HepG2 (cell line): ENCODE measurements at regions not wholly inside any gene's neighbourhood (a gene's known extent, or its start where the extent isn't known, plus 50 kb on each side); places are given as distances from the start of the nearest gene placed in this dataset.

Experiments used
- ATAC-seq: fragments of 200-7000 bp; cut with Tn5 transposase; 3 replicates; pipeline ENCODE4 v1.9.1; 2020; ENCODE audit warnings: mild to moderate bottlenecking, moderate library complexity
- BruUV-seq: library from RNA; stranded (reverse); fragments of 400-500 nt; replicated peaks from 2 replicates; lab custom pipeline; 2021; lab: Mats Ljungman, UMichigan
- CTCF ChIA-PET: fragments of 300-600 bp; formaldehyde crosslinking; extraction: SDS; loops from one replicate; lab custom pipeline; 2021; ENCODE audit warnings: low total read pairs, inconsistent platforms, low intra/inter-chr PET ratio; lab: Yijun Ruan, JAX
- POLR2A ChIA-PET: fragments of 350-600 bp; sonication (Branson Sonifier 250); formaldehyde crosslinking; loops from one replicate; lab custom pipeline; 2020; ENCODE audit warnings: antibody characterized with exemption, inconsistent platforms; lab: Yijun Ruan, JAX
- DNase-seq: peaks from one replicate; pipeline ENCODE4 v3.0.0-alpha.2; 2015; ENCODE audit warnings: low spot score
- FAIRE-seq: peaks from 3 replicates; lab custom pipeline; 2011; peaks lifted over from hg19 to GRCh38; lab: Jason Lieb, UNC
- H2AFZ ChIP-seq: one replicate; pipeline ENCODE4 v1.6.1; 2011; ENCODE audit warnings: low read length, inconsistent platforms
- H3K27ac ChIP-seq: fragments of 300-600 bp; 3 replicates; pipeline ENCODE4 v1.8.0; 2011; ENCODE audit warnings: mixed run types, mild to moderate bottlenecking, mixed read lengths, low read length, inconsistent platforms; ENCODE audit not compliant: insufficient read depth; ENCODE audit errors: extremely low read length
- H3K27me3 ChIP-seq, 2 experiments: fragments of 200-600 bp in 1 of 2; 2 replicates in 1 of 2; 3 replicates in 1 of 2; pipeline versions ENCODE4 v1.6.0 to v1.8.0; 2011; ENCODE audit warnings: low read length in 2 of 2, mild to moderate bottlenecking in 2 of 2, moderate library complexity in 2 of 2, inconsistent platforms in 1 of 2; ENCODE audit not compliant: insufficient read depth in 2 of 2, control insufficient read depth in 1 of 2
- H3K36me3 ChIP-seq, 2 experiments: fragments of 200-600 bp in 1 of 2; replicated peaks in 1 of 2; 2 replicates in 1 of 2; 3 replicates in 1 of 2; pipeline versions ENCODE4 v1.5.1 to v1.8.0; 2011; ENCODE audit warnings: low read length in 2 of 2, inconsistent platforms in 1 of 2; ENCODE audit not compliant: insufficient read depth in 2 of 2, control insufficient read depth in 1 of 2
- H3K4me1 ChIP-seq: 2 replicates; pipeline ENCODE4 v1.5.1; 2012; ENCODE audit warnings: low read length, inconsistent platforms; ENCODE audit not compliant: insufficient read depth
- H3K4me2 ChIP-seq: 2 replicates; pipeline ENCODE4 v1.6.0; 2011; ENCODE audit warnings: low read depth, low read length, inconsistent platforms
- H3K4me3 ChIP-seq, 3 experiments: fragments of 200-600 bp in 1 of 3; sonication (generic), shearing (Covaris generic) in 1 of 3; replicated peaks in 1 of 3; 2 replicates each; pipeline ENCODE4 v1.5.1; 2011 to 2016; ENCODE audit warnings: low read length in 3 of 3, inconsistent platforms in 2 of 3, low read depth in 2 of 3, mild to moderate bottlenecking in 2 of 3, control low read depth in 1 of 3, mixed read lengths in 1 of 3; ENCODE audit not compliant: insufficient read depth in 1 of 3
- H3K79me2 ChIP-seq: one replicate; pipeline ENCODE4 v1.6.1; 2011; ENCODE audit warnings: low read length, inconsistent platforms; ENCODE audit not compliant: insufficient read depth
- H3K9ac ChIP-seq: 2 replicates; pipeline ENCODE4 v1.6.0; 2011; ENCODE audit warnings: mild to moderate bottlenecking, low read depth, low read length, inconsistent platforms; ENCODE audit not compliant: insufficient read depth
- H3K9me3 ChIP-seq: 2 replicates; pipeline ENCODE4 v1.5.1; 2012; ENCODE audit warnings: mild to moderate bottlenecking, low read length
- H4K20me1 ChIP-seq: 2 replicates; pipeline ENCODE4 v1.6.0; 2011; ENCODE audit warnings: inconsistent platforms, mild to moderate bottlenecking, low read length, moderate library complexity; ENCODE audit not compliant: insufficient read depth
- BHLHE40 ChIP-seq: IDR thresholded peaks from 2 replicates; pipeline ENCODE4 v1.6.1; 2011; ENCODE audit warnings: low read length, improper control_type of control experiment
- FOXM1 ChIP-seq: sonication (generic); formaldehyde crosslinking; IDR thresholded peaks from 2 replicates; pipeline ENCODE4 v1.5.0; 2020; ENCODE audit warnings: missing genetic modification reagents
- MYPOP ChIP-seq: sonication (generic); formaldehyde crosslinking; IDR thresholded peaks from 2 replicates; pipeline ENCODE4 v1.8.1; 2023; ENCODE audit warnings: mild to moderate bottlenecking, moderate library complexity, missing genetic modification reagents
- NCOA2 ChIP-seq: sonication (generic); formaldehyde crosslinking; IDR thresholded peaks from 2 replicates; pipeline ENCODE4 v1.8.0; 2022; ENCODE audit warnings: inconsistent platforms
- PCBP1 ChIP-seq: fragments of 200-400 bp; formaldehyde crosslinking; IDR thresholded peaks from 2 replicates; pipeline ENCODE4 v1.6.1; 2017; ENCODE audit warnings: mild to moderate bottlenecking, low read depth, low read length, borderline replicate concordance
- SP2 ChIP-seq: sonication (generic); formaldehyde crosslinking; IDR thresholded peaks from 2 replicates; pipeline ENCODE4 v1.5.1; 2020; ENCODE audit warnings: mild to moderate bottlenecking, missing genetic modification reagents
- SP5 ChIP-seq: IDR thresholded peaks from 2 replicates; pipeline ENCODE4 v1.6.1; 2016; ENCODE audit warnings: low read depth, borderline replicate concordance
- SSRP1 ChIP-seq: IDR thresholded peaks from 2 replicates; pipeline ENCODE4 v1.6.1; 2016; ENCODE audit warnings: control low read depth
- TBL1XR1 ChIP-seq: fragments of 150-350 bp; IDR thresholded peaks from 2 replicates; pipeline ENCODE4 v1.6.1; 2014; ENCODE audit warnings: borderline replicate concordance, low read length; ENCODE audit not compliant: partially characterized antibody
- ZBTB8A ChIP-seq: sonication (generic); formaldehyde crosslinking; IDR thresholded peaks from 2 replicates; pipeline ENCODE4 v1.4.0; 2020; ENCODE audit warnings: mild to moderate bottlenecking, low read depth, missing genetic modification reagents, borderline replicate concordance
- ZNF281 ChIP-seq: sonication (generic); formaldehyde crosslinking; IDR thresholded peaks from 2 replicates; pipeline ENCODE4 v1.4.0; 2020; ENCODE audit warnings: missing genetic modification reagents, borderline replicate concordance
- ZNF3 ChIP-seq: IDR thresholded peaks from 2 replicates; pipeline ENCODE4 v1.7.0; 2017; ENCODE audit warnings: inconsistent platforms
- ZNF350 ChIP-seq: sonication (generic); formaldehyde crosslinking; IDR thresholded peaks from 2 replicates; pipeline ENCODE4 v1.4.0; 2020; ENCODE audit warnings: mild to moderate bottlenecking, low read depth, missing genetic modification reagents, borderline replicate concordance
- WGBS: methylation state at CpG from one replicate; pipeline ENCODE4 v1.1.6; 2017; ENCODE audit warnings: low lambda C conversion rate; 5-methylcytosine and 5-hydroxymethylcytosine counted together
- in situ Hi-C: cut with HindIII; loops from 2 replicates; pipeline ENCODE4 v1.10.0; 2017; ENCODE audit warnings: low pct_unique_long_range_greater_than_20kb; ENCODE audit not compliant: extremely low pct_ligation_motif_present
- intact Hi-C: fragments of 100-400 bp; cut with micrococcal nuclease; formaldehyde crosslinking; loops from one replicate; pipeline ENCODE4 v1.10.0; 2022; ENCODE audit not compliant: unreplicated experiment
- TF ChIP-seq, protein P1 (sequence below): sonication (generic); formaldehyde crosslinking; IDR thresholded peaks from 2 replicates; pipeline ENCODE4 v1.4.0; 2020; ENCODE audit warnings: missing genetic modification reagents, borderline replicate concordance

DNA sequence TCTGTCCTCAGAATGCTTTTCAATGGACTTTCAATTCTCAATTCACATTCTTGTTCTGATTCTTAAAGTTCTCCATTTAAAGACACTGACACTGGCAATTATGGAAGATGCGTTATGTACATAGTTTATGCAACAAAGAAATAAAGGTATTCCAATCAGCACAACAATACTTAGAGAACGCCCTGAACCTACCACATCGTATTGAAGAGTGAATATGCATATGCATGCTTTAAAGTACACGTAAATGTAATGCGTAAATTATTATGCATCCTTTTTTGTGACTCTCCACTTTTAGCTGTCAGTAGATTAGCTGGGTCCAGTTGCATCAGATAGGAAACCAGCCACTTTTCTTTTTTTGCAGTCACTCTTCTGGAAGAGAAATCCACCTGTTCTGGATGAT is 83.5 kb downstream of the RBM43 start (continued):
- TF ChIP-seq, protein P1, sequence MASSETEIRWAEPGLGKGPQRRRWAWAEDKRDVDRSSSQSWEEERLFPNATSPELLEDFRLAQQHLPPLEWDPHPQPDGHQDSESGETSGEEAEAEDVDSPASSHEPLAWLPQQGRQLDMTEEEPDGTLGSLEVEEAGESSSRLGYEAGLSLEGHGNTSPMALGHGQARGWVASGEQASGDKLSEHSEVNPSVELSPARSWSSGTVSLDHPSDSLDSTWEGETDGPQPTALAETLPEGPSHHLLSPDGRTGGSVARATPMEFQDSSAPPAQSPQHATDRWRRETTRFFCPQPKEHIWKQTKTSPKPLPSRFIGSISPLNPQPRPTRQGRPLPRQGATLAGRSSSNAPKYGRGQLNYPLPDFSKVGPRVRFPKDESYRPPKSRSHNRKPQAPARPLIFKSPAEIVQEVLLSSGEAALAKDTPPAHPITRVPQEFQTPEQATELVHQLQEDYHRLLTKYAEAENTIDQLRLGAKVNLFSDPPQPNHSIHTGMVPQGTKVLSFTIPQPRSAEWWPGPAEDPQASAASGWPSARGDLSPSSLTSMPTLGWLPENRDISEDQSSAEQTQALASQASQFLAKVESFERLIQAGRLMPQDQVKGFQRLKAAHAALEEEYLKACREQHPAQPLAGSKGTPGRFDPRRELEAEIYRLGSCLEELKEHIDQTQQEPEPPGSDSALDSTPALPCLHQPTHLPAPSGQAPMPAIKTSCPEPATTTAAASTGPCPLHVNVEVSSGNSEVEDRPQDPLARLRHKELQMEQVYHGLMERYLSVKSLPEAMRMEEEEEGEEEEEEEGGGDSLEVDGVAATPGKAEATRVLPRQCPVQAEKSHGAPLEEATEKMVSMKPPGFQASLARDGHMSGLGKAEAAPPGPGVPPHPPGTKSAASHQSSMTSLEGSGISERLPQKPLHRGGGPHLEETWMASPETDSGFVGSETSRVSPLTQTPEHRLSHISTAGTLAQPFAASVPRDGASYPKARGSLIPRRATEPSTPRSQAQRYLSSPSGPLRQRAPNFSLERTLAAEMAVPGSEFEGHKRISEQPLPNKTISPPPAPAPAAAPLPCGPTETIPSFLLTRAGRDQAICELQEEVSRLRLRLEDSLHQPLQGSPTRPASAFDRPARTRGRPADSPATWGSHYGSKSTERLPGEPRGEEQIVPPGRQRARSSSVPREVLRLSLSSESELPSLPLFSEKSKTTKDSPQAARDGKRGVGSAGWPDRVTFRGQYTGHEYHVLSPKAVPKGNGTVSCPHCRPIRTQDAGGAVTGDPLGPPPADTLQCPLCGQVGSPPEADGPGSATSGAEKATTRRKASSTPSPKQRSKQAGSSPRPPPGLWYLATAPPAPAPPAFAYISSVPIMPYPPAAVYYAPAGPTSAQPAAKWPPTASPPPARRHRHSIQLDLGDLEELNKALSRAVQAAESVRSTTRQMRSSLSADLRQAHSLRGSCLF (CRISPR knock-in tag), result no peak
- TF ChIP-seq PCBP1 (no peak), FOXM1 (no peak), ZBTB8A (CRISPR knock-in tag) (no peak)

DNA sequence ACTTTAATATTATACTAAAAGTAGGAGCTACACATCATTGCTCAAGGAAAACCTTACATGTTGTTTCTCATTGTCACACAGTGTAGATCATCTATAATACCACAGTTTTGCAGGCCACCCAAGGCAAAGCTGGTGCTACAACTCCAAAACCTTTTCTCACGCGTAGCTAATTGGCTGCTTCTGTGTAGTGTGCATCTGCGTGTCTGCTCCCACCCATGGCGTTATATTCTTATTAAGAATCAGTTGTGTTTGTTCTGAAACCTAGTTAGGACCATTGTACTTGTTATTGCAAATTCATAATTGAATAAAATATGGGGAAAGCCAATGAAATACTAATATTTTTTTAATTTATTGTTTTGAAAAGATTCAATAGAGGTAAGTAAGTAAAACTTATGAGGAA is 83.9 kb downstream of the RBM43 start:
- DNase-seq, result no peak
- in situ Hi-C loops, result no loop called here
- Histone ChIP-seq H3K79me2 (no peaks in the 10 kb centered on the region), H3K4me3 (no peak overlapping the region), H3K9ac (no peak overlapping the region), H3K27me3 (peaks cover 3 to 7% of the 10 kb centered on the region in 2 experiments; a peak in 4 of 5 replicates)
- no TSS peak for BruUV-seq
- 26% methylated on average over 4 of the region's 4 CpGs for WGBS
- intact Hi-C loops, result no loop called here
- TF ChIP-seq NCOA2 (CRISPR knock-in tag), result no peak
- no peak for TF ChIP-seq SP5 (CRISPR knock-in tag)
- no peak for TF ChIP-seq ZNF3 (CRISPR knock-in tag)
- no peak for TF ChIP-seq ZNF281 (CRISPR knock-in tag)
- no peak for TF ChIP-seq ZNF350 (CRISPR knock-in tag)
- no peak for TF ChIP-seq TBL1XR1
- no peak for TF ChIP-seq BHLHE40
- no peak for TF ChIP-seq SP2
- no peak for TF ChIP-seq SSRP1
- no peak for TF ChIP-seq MYPOP
- TF ChIP-seq, all 625 proteins: peak for 0
- ATAC-seq (no peak), FAIRE-seq (no peak)
- no peaks in the 10 kb centered on the region for H3K9me3 ChIP-seq
- no peaks in the 10 kb centered on the region for H3K36me3 ChIP-seq
- POLR2A ChIA-PET, result no interaction called here
- H3K27ac ChIP-seq, result no peak overlapping the region
- no peak overlapping the region for H2AFZ ChIP-seq
- CTCF ChIA-PET, result no interaction called here
- H3K4me1 ChIP-seq, result no peaks in the 10 kb centered on the region
- H4K20me1 ChIP-seq, result no peaks in the 10 kb centered on the region
- H3K4me2 ChIP-seq, result no peak overlapping the region
